Stomach (tissue), 8 donors: ENCODE measurements at regions not wholly inside any gene's neighbourhood (a gene's known extent, or its start where the extent isn't known, plus 50 kb on each side); places are given as distances from the start of the nearest gene placed in this dataset.

Experiments used
- DNase-seq, 2 donors: peaks; one replicate each; pipeline versions ENCODE4 v3.0.0 to v3.0.0-alpha.2; 2013 to 2019
- H3K27ac ChIP-seq, 5 donors: fragments of 200-600 bp in 4 of 5; sonication (generic) in 4 of 5; one replicate each; pipeline ENCODE4 v1.5.1; 2013 to 2019; ENCODE audit warnings: mild to moderate bottlenecking in 1 of 5, moderate library complexity in 1 of 5
- H3K27me3 ChIP-seq, 3 donors: fragments of 200-600 bp; sonication (generic); one replicate each; pipeline ENCODE4 v1.5.1; 2017 to 2019; ENCODE audit warnings: mixed run types in 1 of 3
- H3K36me3 ChIP-seq, 4 donors: fragments of 200-600 bp; sonication (generic); 1 replicate in 3 of 4; 2 replicates in 1 of 4; pipeline ENCODE4 v1.5.1; 2016 to 2019
- H3K4me1 ChIP-seq, 4 donors: fragments of 200-600 bp; sonication (generic); one replicate each; pipeline ENCODE4 v1.5.1; 2016 to 2019
- H3K4me3 ChIP-seq, 4 donors: fragments of 200-600 bp; sonication (generic) in 3 of 4; one replicate each; pipeline ENCODE4 v1.5.1; 2016 to 2019; ENCODE audit warnings: mild to moderate bottlenecking in 1 of 4
- H3K9me3 ChIP-seq, 4 donors: fragments of 200-600 bp; sonication (generic); one replicate each; pipeline ENCODE4 v1.5.1; 2016 to 2019
- CTCF ChIP-seq, 7 experiments: fragments of 450-650 bp in 4 of 7; fragments of 200-600 bp in 3 of 7; sonication (generic) in 3 of 7; IDR thresholded peaks; one replicate each; pipeline ENCODE4 v1.5.1; 2016 to 2019; ENCODE audit warnings: antibody characterized with exemption in 7 of 7, control low read depth in 2 of 7, mild to moderate bottlenecking in 1 of 7
- EP300 ChIP-seq: sonication (generic); formaldehyde crosslinking; IDR thresholded peaks from one replicate; pipeline ENCODE4 v1.6.1; 2017; ENCODE audit warnings: antibody characterized with exemption
- POLR2A ChIP-seq, 4 donors: fragments of 450-650 bp; IDR thresholded peaks; one replicate each; pipeline ENCODE4 v1.6.1; 2016; ENCODE audit warnings: antibody characterized with exemption in 4 of 4, control low read depth in 2 of 4, mild to moderate bottlenecking in 1 of 4, moderate library complexity in 1 of 4
- POLR2AphosphoS5 ChIP-seq, 3 donors: sonication (generic); formaldehyde crosslinking; IDR thresholded peaks; one replicate each; pipeline ENCODE4 v1.6.1; 2016; ENCODE audit warnings: antibody characterized with exemption in 3 of 3
- WGBS, 5 donors: extraction: QIAGEN DNeasy Blood & Tissue Kit in 3 of 5; methylation state at CpG; one replicate each; pipeline versions ENCODE4 v1.1.5 to v1.1.7; 2013 to 2018; 5-methylcytosine and 5-hydroxymethylcytosine counted together
- intact Hi-C: fragments of 100-400 bp; cut with DNase I; formaldehyde crosslinking; loops from one replicate; pipeline ENCODE4 v1.15.1; 2023; ENCODE audit warnings: low total_unique reads
- donor health status: healthy with polysubstance abuse.
- donor health status: Bipolar disorder and iron deficiency.
- donor health status: healthy.

- H3K4me3 ChIP-seq = no peak overlapping the region
- no peak for DNase-seq
- peaks cover 0 to 5% (median 0%) of the 10 kb centered on the region in 3 donors for H3K27me3 ChIP-seq
- H3K27ac ChIP-seq = no peak overlapping the region
- no peaks in the 10 kb centered on the region for H3K4me1 ChIP-seq
- TF ChIP-seq POLR2AphosphoS5 (IDR thresholded peaks at IDR 0.05) (no peak), POLR2A (IDR thresholded peaks at IDR 0.05) (no peak), EP300 (no peak), CTCF (IDR thresholded peaks at IDR 0.05) (no peak)
- H3K36me3 ChIP-seq = no peaks in the 10 kb centered on the region
- intact Hi-C loops = no loop called here
- 87 to 96% (median 93%) methylated on average over 14 of the region's 14 CpGs for WGBS, 5 donors
- H3K9me3 ChIP-seq = no peaks in the 10 kb centered on the region
These were observed 62.6 kb upstream of the SALL4 start for GRCh38 chr20:51864967-51865366.

- Histone ChIP-seq H3K9me3 (no peaks in the 10 kb centered on the region), H3K4me1 (no peaks in the 10 kb centered on the region), H3K27ac (no peak overlapping the region), H3K4me3 (no peak overlapping the region), H3K36me3 (no peaks in the 10 kb centered on the region), H3K27me3 (peaks cover 0 to 5% (median 0%) of the 10 kb centered on the region in 3 donors)
- no peak for TF ChIP-seq CTCF (IDR thresholded peaks at IDR 0.05)
- no peak for TF ChIP-seq POLR2AphosphoS5 (IDR thresholded peaks at IDR 0.05)
- TF ChIP-seq POLR2A (IDR thresholded peaks at IDR 0.05) = no peak
- no peak for TF ChIP-seq EP300
- intact Hi-C loops = no loop called here
- DNase-seq = no peak
- 81 to 96% (median 93%) methylated on average over 8 of the region's 8 CpGs for WGBS, 5 donors
These were observed 60.5 kb upstream of the SALL4 start for GRCh38 chr20:51862796-51863195.

GRCh38 chr20:51861726-51862466 lies 59.6 kb upstream of the SALL4 start:
- Histone ChIP-seq H3K4me3 (no peak overlapping the region), H3K9me3 (no peaks in the 10 kb centered on the region), H3K27ac (no peak overlapping the region), H3K27me3 (peaks cover 0 to 5% (median 0%) of the 10 kb centered on the region in 3 donors), H3K36me3 (no peaks in the 10 kb centered on the region), H3K4me1 (no peaks in the 10 kb centered on the region)
- WGBS, 5 donors = 64 to 75% (median 73%) methylated on average over 7 of the region's 7 CpGs
- DNase-seq = no peak
- no peak for TF ChIP-seq POLR2AphosphoS5 (IDR thresholded peaks at IDR 0.05)
- TF ChIP-seq POLR2A (IDR thresholded peaks at IDR 0.05) = no peak
- TF ChIP-seq EP300 = no peak
- no peak for TF ChIP-seq CTCF (IDR thresholded peaks at IDR 0.05)
- intact Hi-C loops = no loop called here

GRCh38 chr20:51860111-51860882 lies 58.0 kb upstream of the SALL4 start:
- Histone ChIP-seq H3K4me3 (no peak overlapping the region), H3K9me3 (no peaks in the 10 kb centered on the region), H3K27me3 (peaks cover 0 to 5% (median 0%) of the 10 kb centered on the region in 3 donors), H3K4me1 (no peaks in the 10 kb centered on the region), H3K27ac (no peak overlapping the region), H3K36me3 (no peaks in the 10 kb centered on the region)
- intact Hi-C loops = no loop called here
- 75 to 78% (median 77%) methylated on average over 5 of the region's 5 CpGs for WGBS, 5 donors
- TF ChIP-seq POLR2AphosphoS5 (IDR thresholded peaks at IDR 0.05) (no peak), POLR2A (IDR thresholded peaks at IDR 0.05) (no peak), EP300 (no peak), CTCF (IDR thresholded peaks at IDR 0.05) (no peak)
- no peak for DNase-seq
